ENCODE measurements at regions not wholly inside any gene's neighbourhood (a gene's known extent, or its start where the extent isn't known, plus 50 kb on each side); places are given as distances from the start of the nearest gene placed in this dataset.
"Not testable (repeated sequence)": the region's sequence is repeated elsewhere in the genome, so short reads cannot be mapped to it uniquely, and the experiment has no call there.

GRCh38 chr5:91487420-91487819, 104.3 kb upstream of the ARRDC3 start:
- Histone ChIP-seq H3K27me3 (ENCODE audit: control insufficient read depth, insufficient read depth, low read length) (no peaks in the 10 kb centered on the region), H3K9me3 (ENCODE audit: control insufficient read depth, insufficient read depth, low read depth, low read length) (no peaks in the 10 kb centered on the region), H3K4me3 (ENCODE audit: low read depth in 2 of 2, low read length in 2 of 2) (no peak overlapping the region), H3K4me1 (ENCODE audit: control insufficient read depth, insufficient read depth, low read length) (no peaks in the 10 kb centered on the region), H3K36me3 (ENCODE audit: control insufficient read depth, insufficient read depth, low read length) (no peaks in the 10 kb centered on the region), H3K27ac (ENCODE audit: low read length) (no peak overlapping the region)
- in situ Hi-C loops (cut with HindIII; ENCODE audit: low pct_unique_long_range_greater_than_20kb, low sequenced_read_pairs), result no loop called here
- POLR2A ChIA-PET, result no interaction called here
- CTCF ChIA-PET, result no interaction called here
- TF ChIP-seq TCF7L2 (IDR thresholded peaks at IDR 0.05; ENCODE audit: low read depth, low read length) (no peak), POLR2AphosphoS5 (IDR thresholded peaks at IDR 0.05; ENCODE audit: low read depth, low read length) (no peak)
- ATAC-seq (no peak), DNase-seq (ENCODE audit: low read depth, low spot score) (no peak)
- no TSS peak for BruUV-seq (replicated peaks)
- intact Hi-C loops (cut with micrococcal nuclease; ENCODE audit: unreplicated experiment), result no loop called here

- ChIA-PET POLR2A (interaction anchor here (0.6 kb wide), 1 partner anchor 641 kb away, joined by 3 read pairs; no protein-coding TSS in a partner anchor), CTCF (no interaction called here)
- TF ChIP-seq REST (IDR thresholded peaks at IDR 0.05; ENCODE audit: insufficient read depth in 1 of 2, low read depth in 2 of 2, low read length in 1 of 2), result no peak
- TF ChIP-seq POLR2AphosphoS5 (IDR thresholded peaks at IDR 0.05; ENCODE audit: low read depth, low read length), result no peak
- TF ChIP-seq TCF7L2 (IDR thresholded peaks at IDR 0.05; ENCODE audit: low read depth, low read length), result no peak
- no peak for TF ChIP-seq CTCF (IDR thresholded peaks at IDR 0.05)
- TF ChIP-seq SIN3A (IDR thresholded peaks at IDR 0.05; ENCODE audit: borderline replicate concordance, insufficient read depth, low read depth, low read length), result no peak
- BruUV-seq (replicated peaks), result no TSS peak
- Histone ChIP-seq H3K4me3 (ENCODE audit: low read depth in 2 of 2, low read length in 2 of 2) (no peak overlapping the region), H3K9me3 (ENCODE audit: control insufficient read depth, insufficient read depth, low read depth, low read length) (no peaks in the 10 kb centered on the region), H3K27me3 (ENCODE audit: control insufficient read depth, insufficient read depth, low read length) (no peaks in the 10 kb centered on the region), H3K4me1 (ENCODE audit: control insufficient read depth, insufficient read depth, low read length) (no peaks in the 10 kb centered on the region), H3K36me3 (ENCODE audit: control insufficient read depth, insufficient read depth, low read length) (no peaks in the 10 kb centered on the region), H3K27ac (ENCODE audit: low read length) (no peak overlapping the region)
- DNase-seq (ENCODE audit: low read depth, low spot score) (no peak), ATAC-seq (no peak)
- intact Hi-C loops (cut with micrococcal nuclease; ENCODE audit: unreplicated experiment) (no loop called here), in situ Hi-C loops (cut with HindIII; ENCODE audit: low pct_unique_long_range_greater_than_20kb, low sequenced_read_pairs) (no loop called here)
Measured at GRCh38 chr5:91486638-91487037, 103.5 kb upstream of the ARRDC3 start.

- in situ Hi-C loops (cut with HindIII; ENCODE audit: low pct_unique_long_range_greater_than_20kb, low sequenced_read_pairs) (no loop called here), intact Hi-C loops (cut with micrococcal nuclease; ENCODE audit: unreplicated experiment) (no loop called here)
- no peak for TF ChIP-seq REST (IDR thresholded peaks at IDR 0.05; ENCODE audit: insufficient read depth in 1 of 2, low read depth in 2 of 2, low read length in 1 of 2)
- TF ChIP-seq TCF7L2 (IDR thresholded peaks at IDR 0.05; ENCODE audit: low read depth, low read length), result no peak
- TF ChIP-seq SIN3A (IDR thresholded peaks at IDR 0.05; ENCODE audit: borderline replicate concordance, insufficient read depth, low read depth, low read length), result no peak
- TF ChIP-seq POLR2AphosphoS5 (IDR thresholded peaks at IDR 0.05; ENCODE audit: low read depth, low read length), result no peak
- no peak for TF ChIP-seq CTCF (IDR thresholded peaks at IDR 0.05)
- H3K36me3 ChIP-seq (ENCODE audit: control insufficient read depth, insufficient read depth, low read length), result no peaks in the 10 kb centered on the region
- CTCF ChIA-PET, result no interaction called here
- H3K4me1 ChIP-seq (ENCODE audit: control insufficient read depth, insufficient read depth, low read length), result no peaks in the 10 kb centered on the region
- H3K27ac ChIP-seq (ENCODE audit: low read length), result no peak overlapping the region
- no peak for DNase-seq (ENCODE audit: low read depth, low spot score)
- no peaks in the 10 kb centered on the region for H3K9me3 ChIP-seq (ENCODE audit: control insufficient read depth, insufficient read depth, low read depth, low read length)
- no peak overlapping the region for H3K4me3 ChIP-seq (ENCODE audit: low read depth in 2 of 2, low read length in 2 of 2)
- no TSS peak for BruUV-seq (replicated peaks)
- POLR2A ChIA-PET, result no interaction called here
- no peak for ATAC-seq
- H3K27me3 ChIP-seq (ENCODE audit: control insufficient read depth, insufficient read depth, low read length), result no peaks in the 10 kb centered on the region
Measured at GRCh38 chr5:91484662-91485061, 101.5 kb upstream of the ARRDC3 start.

- H3K27me3 ChIP-seq (ENCODE audit: control insufficient read depth, insufficient read depth, low read length); POLR2A ChIA-PET; DNase-seq (ENCODE audit: low read depth, low spot score); H3K27ac ChIP-seq (ENCODE audit: low read length); H3K9me3 ChIP-seq (ENCODE audit: control insufficient read depth, insufficient read depth, low read depth, low read length); intact Hi-C loops (cut with micrococcal nuclease; ENCODE audit: unreplicated experiment); H3K4me3 ChIP-seq (ENCODE audit: low read depth in 2 of 2, low read length in 2 of 2); in situ Hi-C loops (cut with HindIII; ENCODE audit: low pct_unique_long_range_greater_than_20kb, low sequenced_read_pairs); ATAC-seq; CTCF ChIA-PET; H3K4me1 ChIP-seq (ENCODE audit: control insufficient read depth, insufficient read depth, low read length); H3K36me3 ChIP-seq (ENCODE audit: control insufficient read depth, insufficient read depth, low read length); BruUV-seq (replicated peaks): not testable (repeated sequence)
Measured at GRCh38 chr5:91479376-91479775, 96.3 kb upstream of the ARRDC3 start.
